GM19035 (cell line): ENCODE measurements at regions not wholly inside any gene's neighbourhood (a gene's known extent, or its start where the extent isn't known, plus 50 kb on each side); places are given as distances from the start of the nearest gene placed in this dataset.

Source experiments
- ATAC-seq: cut with Tn5 transposase; IDR thresholded peaks from one replicate; pipeline ENCODE4 v1.9.1; 2021; ENCODE audit not compliant: unreplicated experiment

GRCh38 chr7:24469118-24469517 lies 104.1 kb upstream of the PALS2 start:
- no peak for ATAC-seq

- no peak for ATAC-seq
These were observed 101.2 kb upstream of the PALS2 start for GRCh38 chr7:24472093-24472492.

GRCh38 chr7:24475166-24475961 lies 97.9 kb upstream of the PALS2 start:
- ATAC-seq, result no peak

GRCh38 chr7:24476227-24476626 lies 97.0 kb upstream of the PALS2 start:
- no peak for ATAC-seq

GRCh38 chr7:24477398-24478136 lies 95.7 kb upstream of the PALS2 start:
- no peak for ATAC-seq

GRCh38 chr7:24478137-24478655 lies 95.1 kb upstream of the PALS2 start:
- no peak for ATAC-seq

GRCh38 chr7:24480501-24480900 lies 92.8 kb upstream of the PALS2 start:
- ATAC-seq, result no peak

- ATAC-seq, result no peak
These were observed 89.4 kb upstream of the PALS2 start for GRCh38 chr7:24483804-24484203.

- no peak for ATAC-seq
These were observed 80.7 kb upstream of the PALS2 start for GRCh38 chr7:24492576-24492975.

GRCh38 chr7:24494832-24495231 lies 78.4 kb upstream of the PALS2 start:
- ATAC-seq, result no peak

- no peak for ATAC-seq
These were observed 77.2 kb upstream of the PALS2 start for GRCh38 chr7:24496036-24496435.

- no peak for ATAC-seq
These were observed 74.8 kb upstream of the PALS2 start for GRCh38 chr7:24498439-24498838.

GRCh38 chr7:24499871-24500270 lies 73.4 kb upstream of the PALS2 start:
- no peak for ATAC-seq

- ATAC-seq, result no peak
These were observed 72.7 kb upstream of the PALS2 start for GRCh38 chr7:24500599-24500998.

- no peak for ATAC-seq
These were observed 72.2 kb upstream of the PALS2 start for GRCh38 chr7:24501009-24501408.

GRCh38 chr7:24501443-24502134 lies 71.7 kb upstream of the PALS2 start:
- no peak for ATAC-seq

- no peak for ATAC-seq
These were observed 71.1 kb upstream of the PALS2 start for GRCh38 chr7:24502135-24502488.

- no peak for ATAC-seq
These were observed 69.7 kb upstream of the PALS2 start for GRCh38 chr7:24503506-24503905.

- ATAC-seq, result no peak
These were observed 69.2 kb upstream of the PALS2 start for GRCh38 chr7:24504040-24504439.

GRCh38 chr7:24504836-24505235 lies 68.4 kb upstream of the PALS2 start:
- no peak for ATAC-seq

GRCh38 chr7:24505968-24506367 lies 67.3 kb upstream of the PALS2 start:
- ATAC-seq, result no peak

- no peak for ATAC-seq
These were observed 64.9 kb upstream of the PALS2 start for GRCh38 chr7:24508316-24508715.
